ENCODE measurements at regions not wholly inside any gene's neighbourhood (a gene's known extent, or its start where the extent isn't known, plus 50 kb on each side); places are given as distances from the start of the nearest gene placed in this dataset.

- TF ChIP-seq CTCF (IDR thresholded peaks at IDR 0.05) (no peak), POLR2A (IDR thresholded peaks at IDR 0.05) (no peak)
Measured at GRCh38 chr4:175935016-175935661, 123.1 kb upstream of the GPM6A start.
